ENCODE measurements at regions not wholly inside any gene's neighbourhood (a gene's known extent, or its start where the extent isn't known, plus 50 kb on each side); places are given as distances from the start of the nearest gene placed in this dataset.

DNA sequence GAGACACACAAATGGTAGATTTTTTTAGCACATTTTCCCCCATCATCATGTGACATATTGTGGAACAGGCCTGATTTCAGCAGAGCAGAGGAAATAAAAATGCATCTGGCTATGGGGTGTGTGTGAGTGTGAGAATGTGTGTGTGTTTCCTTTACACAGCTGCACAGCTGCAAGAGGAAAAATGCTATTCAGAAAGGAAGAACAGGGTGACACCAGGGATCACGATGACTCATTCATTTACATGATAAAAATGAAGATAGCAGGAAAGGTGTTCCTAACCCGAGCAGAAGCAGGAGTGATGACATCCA, 469.5 kb upstream of the TSHZ3 start:
- TF ChIP-seq CTCF (IDR thresholded peaks at IDR 0.05) (no peak), POLR2A (IDR thresholded peaks at IDR 0.05) (no peak)
